Muscle of leg (tissue), 3 donors: ENCODE measurements at regions not wholly inside any gene's neighbourhood (a gene's known extent, or its start where the extent isn't known, plus 50 kb on each side); places are given as distances from the start of the nearest gene placed in this dataset.

Experiments
- DNase-seq: peaks from one replicate; pipeline ENCODE4 v3.0.0; 2013
- H3K27ac ChIP-seq: one replicate; pipeline ENCODE4 v1.5.1; 2013; ENCODE audit warnings: mild to moderate bottlenecking, low read length, control low read depth
- H3K27me3 ChIP-seq: one replicate; pipeline ENCODE4 v1.6.1; 2013; ENCODE audit warnings: low read length; ENCODE audit not compliant: control insufficient read depth, insufficient read depth
- H3K36me3 ChIP-seq: one replicate; pipeline ENCODE4 v1.6.1; 2013; ENCODE audit warnings: low read length; ENCODE audit not compliant: control insufficient read depth, insufficient read depth
- H3K4me1 ChIP-seq: one replicate; pipeline ENCODE4 v1.6.1; 2013; ENCODE audit warnings: low read length; ENCODE audit not compliant: control insufficient read depth, insufficient read depth
- H3K4me3 ChIP-seq: one replicate; pipeline ENCODE4 v1.5.1; 2013; ENCODE audit warnings: low read length, control low read depth
- H3K9me3 ChIP-seq: replicated peaks from 2 replicates; pipeline ENCODE4 v1.6.1; 2013; ENCODE audit warnings: low read depth, low read length; ENCODE audit not compliant: control insufficient read depth
- WGBS: methylation state at CpG from one replicate; pipeline ENCODE4 v1.1.5; 2013; ENCODE audit warnings: missing lambda C conversion rate; ENCODE audit not compliant: insufficient coverage; 5-methylcytosine and 5-hydroxymethylcytosine counted together

DNA sequence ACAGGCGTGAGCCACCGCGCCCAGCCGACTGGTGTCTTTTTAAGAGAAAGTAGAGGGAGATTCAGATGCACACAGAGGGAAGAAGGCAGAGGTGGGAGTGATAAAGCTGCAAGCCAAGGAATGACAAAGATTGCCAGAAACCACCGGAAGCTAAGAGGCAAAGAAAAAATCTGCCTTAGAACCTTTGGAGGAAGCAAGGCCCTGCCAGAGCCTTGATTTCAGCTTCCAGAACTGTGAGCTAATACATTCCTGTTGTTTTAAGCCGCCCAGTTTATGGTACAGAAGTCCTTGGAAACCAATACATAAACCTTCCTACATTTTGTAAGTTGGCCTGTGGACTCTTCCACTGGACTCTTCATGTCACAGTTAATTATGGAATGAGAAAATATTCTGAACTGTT is 71.7 kb upstream of the SOX21 start:
- no peaks in the 10 kb centered on the region for H3K9me3 ChIP-seq
- DNase-seq, result peak; percentile 68
- H3K4me1 ChIP-seq, result no peaks in the 10 kb centered on the region
- no peak overlapping the region for H3K4me3 ChIP-seq
- WGBS, result 52% methylated on average over 3 of the region's 6 CpGs
- no peaks in the 10 kb centered on the region for H3K27me3 ChIP-seq
- H3K27ac ChIP-seq, result no peak overlapping the region
- H3K36me3 ChIP-seq, result no peaks in the 10 kb centered on the region

DNA sequence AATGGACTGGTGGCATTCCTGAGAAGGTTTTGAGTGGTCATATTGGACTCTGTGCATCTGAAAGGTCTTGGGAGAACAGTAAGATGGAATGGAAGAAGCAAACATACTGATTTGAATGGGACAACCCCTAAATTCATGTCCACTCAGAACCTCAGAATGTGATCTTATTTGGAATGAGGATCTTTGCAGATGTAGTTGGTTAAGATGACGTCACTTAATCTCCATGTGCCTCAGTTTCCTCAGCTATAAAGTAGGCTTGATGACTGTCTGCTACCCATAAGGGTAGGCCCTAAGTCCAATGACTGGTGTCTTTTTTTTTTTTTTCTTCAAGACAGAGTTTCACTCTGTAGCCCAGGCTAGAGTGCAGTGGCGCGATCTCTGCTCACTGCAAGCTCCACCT is 71.1 kb upstream of the SOX21 start:
- H3K27ac ChIP-seq, result no peak overlapping the region
- no peak overlapping the region for H3K4me3 ChIP-seq
- H3K9me3 ChIP-seq, result no peaks in the 10 kb centered on the region
- DNase-seq, result no peak
- no peaks in the 10 kb centered on the region for H3K36me3 ChIP-seq
- H3K27me3 ChIP-seq, result no peaks in the 10 kb centered on the region
- no CpG with 5 or more reads among the region's 3 CpGs for WGBS
- no peaks in the 10 kb centered on the region for H3K4me1 ChIP-seq

DNA sequence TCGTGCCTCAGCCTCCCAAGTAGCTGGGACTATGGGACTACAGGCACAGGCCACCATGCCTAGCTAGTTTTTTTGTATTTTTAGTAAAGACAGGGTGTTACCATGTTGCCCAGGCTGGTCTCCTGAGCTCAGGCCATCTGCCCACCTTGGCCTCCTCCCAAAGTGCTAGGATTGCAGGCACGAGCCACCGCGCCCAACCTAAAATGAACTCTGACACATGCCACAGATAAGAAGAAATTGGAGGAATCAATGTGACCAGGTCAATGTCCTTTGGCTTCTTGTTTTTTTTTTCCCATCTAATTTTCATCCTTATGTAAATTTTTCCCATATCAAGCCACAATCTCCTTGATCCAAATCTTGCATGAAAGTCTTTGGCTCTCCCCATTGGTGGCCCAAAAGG is 68.1 kb upstream of the SOX21 start:
- Histone ChIP-seq H3K27ac (no peak overlapping the region), H3K27me3 (no peaks in the 10 kb centered on the region), H3K4me1 (no peaks in the 10 kb centered on the region), H3K4me3 (no peak overlapping the region), H3K9me3 (no peaks in the 10 kb centered on the region), H3K36me3 (no peaks in the 10 kb centered on the region)
- DNase-seq, result no peak
- WGBS, result 0% methylated on average over 1 of the region's 4 CpGs

DNA sequence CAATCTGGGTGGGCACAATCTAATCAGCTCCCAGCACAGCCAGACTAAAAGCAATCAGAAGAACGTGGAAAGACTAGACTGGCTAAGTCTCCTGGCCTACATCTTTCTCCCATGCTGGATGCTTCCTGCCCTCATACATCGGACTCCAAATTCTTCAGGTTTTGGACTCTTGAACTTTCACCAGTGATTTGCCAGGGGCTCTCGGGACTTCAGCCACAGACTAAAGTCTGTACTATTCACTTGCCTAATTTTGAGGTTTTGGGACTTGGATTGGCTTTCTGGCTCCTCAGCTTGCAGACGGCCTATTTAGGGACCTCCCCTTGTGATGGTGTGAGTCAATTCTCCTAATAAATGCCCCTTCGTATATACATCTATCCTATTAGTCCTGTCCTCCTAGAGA is 66.6 kb upstream of the SOX21 start:
- DNase-seq, result no peak
- no peaks in the 10 kb centered on the region for H3K9me3 ChIP-seq
- no peaks in the 10 kb centered on the region for H3K27me3 ChIP-seq
- no peaks in the 10 kb centered on the region for H3K36me3 ChIP-seq
- WGBS, result 70% methylated on average over 2 of the region's 5 CpGs
- H3K4me1 ChIP-seq, result no peaks in the 10 kb centered on the region
- no peak overlapping the region for H3K27ac ChIP-seq
- H3K4me3 ChIP-seq, result no peak overlapping the region

DNA sequence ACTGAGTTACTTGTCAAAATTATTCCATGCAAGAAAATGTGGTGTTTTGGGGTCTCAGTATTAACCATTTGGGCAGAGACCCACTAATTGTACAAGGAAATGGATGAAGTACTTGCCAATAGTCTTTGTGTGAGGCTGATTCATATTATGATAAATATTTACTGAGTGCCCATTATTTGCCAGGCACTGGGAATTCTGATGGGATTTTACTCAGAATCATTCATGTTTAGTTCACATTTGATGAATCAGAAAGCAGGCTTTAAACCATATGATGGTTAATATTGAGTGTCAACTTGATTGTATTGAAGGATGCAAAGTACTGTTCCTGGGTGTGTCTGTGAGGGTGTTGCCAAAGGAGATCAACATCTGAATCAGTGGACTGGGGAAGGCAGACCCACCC is 66.2 kb upstream of the SOX21 start:
- H3K27ac ChIP-seq, result no peak overlapping the region
- H3K36me3 ChIP-seq, result no peaks in the 10 kb centered on the region
- no peak for DNase-seq
- no peak overlapping the region for H3K4me3 ChIP-seq
- no peaks in the 10 kb centered on the region for H3K27me3 ChIP-seq
- H3K4me1 ChIP-seq, result no peaks in the 10 kb centered on the region
- no peaks in the 10 kb centered on the region for H3K9me3 ChIP-seq

DNA sequence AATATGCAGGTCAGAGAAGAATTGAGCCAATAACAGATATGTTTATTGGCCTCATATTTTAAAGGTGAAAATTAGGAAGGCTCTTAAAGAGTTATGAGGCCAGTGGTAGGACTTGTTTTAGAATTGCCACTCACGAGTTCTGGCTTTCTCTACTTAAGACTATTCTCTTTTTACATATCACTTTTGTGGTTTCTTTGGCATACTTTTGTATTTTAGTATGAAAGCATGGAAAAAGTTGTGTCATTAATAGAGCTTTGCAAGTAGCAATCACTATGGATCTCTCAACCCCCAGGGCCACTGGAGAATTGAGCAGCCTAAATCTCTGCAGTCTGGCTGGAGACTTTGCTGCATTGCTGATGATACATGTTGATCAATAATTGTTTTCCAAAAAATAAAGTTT is 64.6 kb upstream of the SOX21 start:
- Histone ChIP-seq H3K27me3 (no peaks in the 10 kb centered on the region), H3K36me3 (no peaks in the 10 kb centered on the region), H3K4me3 (no peak overlapping the region), H3K9me3 (no peaks in the 10 kb centered on the region), H3K4me1 (no peaks in the 10 kb centered on the region), H3K27ac (no peak overlapping the region)
- peak; percentile 25 for DNase-seq
- WGBS, result no CpG with 5 or more reads among the region's 1 CpG

DNA sequence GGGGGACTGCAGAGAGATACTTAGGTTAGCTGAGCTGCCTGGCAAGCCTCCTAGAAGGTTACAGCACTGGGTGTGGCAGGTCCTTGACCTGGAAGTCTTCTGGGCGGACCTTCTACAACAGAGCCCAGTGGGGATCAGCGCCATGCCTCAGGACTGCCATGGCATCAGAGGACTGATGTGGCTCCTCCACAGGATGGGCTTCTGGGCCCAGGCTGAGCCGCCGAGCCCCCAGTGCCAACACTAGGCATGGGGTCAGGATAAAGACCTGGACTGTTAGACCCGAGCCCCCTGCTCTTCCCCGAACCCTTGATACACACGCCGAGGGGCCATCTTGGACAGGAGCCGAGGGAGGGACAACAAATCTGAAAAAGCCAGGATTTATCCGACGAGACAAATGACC is 64.0 kb upstream of the SOX21 start:
- H3K27ac ChIP-seq, result no peak overlapping the region
- no peak for DNase-seq
- no peaks in the 10 kb centered on the region for H3K27me3 ChIP-seq
- H3K36me3 ChIP-seq, result no peaks in the 10 kb centered on the region
- WGBS, result 95% methylated on average over 9 of the region's 11 CpGs
- H3K4me1 ChIP-seq, result no peaks in the 10 kb centered on the region
- no peak overlapping the region for H3K4me3 ChIP-seq
- no peaks in the 10 kb centered on the region for H3K9me3 ChIP-seq

DNA sequence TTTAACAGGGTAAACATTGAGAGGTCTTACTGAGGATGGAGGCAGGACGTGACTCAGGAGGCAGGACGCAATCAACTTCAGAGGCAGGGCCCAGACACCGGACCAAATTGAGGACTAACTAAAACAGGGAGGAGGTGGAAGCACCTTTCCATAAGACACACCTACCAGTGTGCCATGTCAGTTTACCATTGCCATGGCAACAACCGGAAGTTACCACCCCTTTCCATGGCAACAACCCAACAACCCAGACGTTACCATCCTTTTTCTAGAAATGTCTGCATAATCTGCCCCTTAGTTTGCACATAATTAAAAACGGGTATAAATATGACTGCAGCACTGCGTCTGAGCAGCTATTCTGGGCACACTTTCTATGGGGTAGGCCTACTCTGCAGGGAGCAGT is 53.5 kb upstream of the SOX21 start:
- H3K9me3 ChIP-seq, result no peaks in the 10 kb centered on the region
- 76% methylated on average over 5 of the region's 7 CpGs for WGBS
- no peaks in the 10 kb centered on the region for H3K4me1 ChIP-seq
- no peaks in the 10 kb centered on the region for H3K27me3 ChIP-seq
- H3K36me3 ChIP-seq, result no peaks in the 10 kb centered on the region
- H3K4me3 ChIP-seq, result no peak overlapping the region
- no peak for DNase-seq
- H3K27ac ChIP-seq, result no peak overlapping the region

DNA sequence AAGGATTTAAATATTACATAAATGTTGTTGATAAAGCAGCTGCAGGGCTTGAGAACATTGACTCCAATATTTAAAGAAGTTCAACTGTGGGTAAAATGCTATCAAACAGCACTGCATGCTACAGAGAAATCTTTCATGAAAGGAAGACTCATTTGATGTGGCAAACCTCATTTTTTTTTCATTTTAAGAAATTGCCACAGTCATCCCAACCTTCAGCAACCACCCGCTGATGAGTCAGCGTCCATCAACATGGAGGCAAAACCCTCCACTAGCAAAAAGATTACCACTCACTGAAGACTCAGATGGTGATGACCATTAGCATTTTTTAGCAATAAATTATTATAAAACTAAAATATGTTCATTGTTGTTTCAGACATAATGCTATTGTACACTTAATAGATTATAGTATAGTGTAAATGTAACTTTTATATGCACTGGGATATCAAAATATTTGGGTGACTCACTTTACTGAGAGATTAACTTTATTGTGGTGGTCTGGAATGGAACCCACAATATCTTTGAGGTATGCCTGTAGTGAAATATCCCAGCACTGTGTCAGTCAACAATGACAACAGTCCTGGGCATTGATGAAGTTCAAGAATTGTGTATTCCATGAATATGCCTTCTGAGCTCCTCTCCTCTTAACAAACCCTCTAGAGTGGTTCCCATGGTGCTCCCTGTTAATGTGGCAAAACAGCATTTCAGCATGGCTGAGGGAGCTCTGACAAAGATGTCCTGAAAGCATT is 52.4 kb upstream of the SOX21 start:
- no peak for DNase-seq
- no peaks in the 10 kb centered on the region for H3K4me1 ChIP-seq
- WGBS, result no CpG with 5 or more reads among the region's 2 CpGs
- no peaks in the 10 kb centered on the region for H3K36me3 ChIP-seq
- H3K9me3 ChIP-seq, result no peaks in the 10 kb centered on the region
- H3K4me3 ChIP-seq, result no peak overlapping the region
- H3K27me3 ChIP-seq, result no peaks in the 10 kb centered on the region
- no peak overlapping the region for H3K27ac ChIP-seq
